Natural killer cell (primary cell): ENCODE measurements at regions not wholly inside any gene's neighbourhood (a gene's known extent, or its start where the extent isn't known, plus 50 kb on each side); places are given as distances from the start of the nearest gene placed in this dataset.

Experiments used
- ATAC-seq, 3 donors: fragments of 150-1000 bp in 2 of 3; fragments of 200-7000 bp in 1 of 3; cut with Tn5 transposase; 1 replicate in 1 of 3; 2 replicates in 2 of 3; pipeline ENCODE4 v1.10.0; 2021; ENCODE audit warnings: mild to moderate bottlenecking in 2 of 3, moderate library complexity in 2 of 3
- DNase-seq, 2 donors: peaks; one replicate each; pipeline versions ENCODE4 v3.0.0 to v3.0.0-alpha.2; 2013 to 2021; ENCODE audit warnings: mixed read lengths in 1 of 2
- H3K27ac ChIP-seq: one replicate; pipeline ENCODE4 v1.5.1; 2013; ENCODE audit warnings: mild to moderate bottlenecking, low read length
- H3K27me3 ChIP-seq: one replicate; pipeline ENCODE4 v1.6.1; 2013; ENCODE audit warnings: low read length; ENCODE audit not compliant: control insufficient read depth, insufficient read depth
- H3K36me3 ChIP-seq: one replicate; pipeline ENCODE4 v1.6.1; 2013; ENCODE audit warnings: low read length; ENCODE audit not compliant: control insufficient read depth, insufficient read depth
- H3K4me1 ChIP-seq: one replicate; pipeline ENCODE4 v1.6.1; 2013; ENCODE audit warnings: low read length; ENCODE audit not compliant: control insufficient read depth, insufficient read depth
- H3K4me3 ChIP-seq: one replicate; pipeline ENCODE4 v1.5.1; 2013; ENCODE audit warnings: low read length
- H3K9me3 ChIP-seq: one replicate; pipeline ENCODE4 v1.6.1; 2013; ENCODE audit warnings: low read length; ENCODE audit not compliant: control insufficient read depth, insufficient read depth
- H3K27ac Mint-ChIP-seq, 2 donors: one replicate each; pipeline ENCODE4 v1.8.0; 2022; ENCODE audit warnings: mild to moderate bottlenecking in 2 of 2, mixed read lengths in 2 of 2, moderate library complexity in 1 of 2
- H3K27me3 Mint-ChIP-seq, 2 donors: one replicate each; pipeline ENCODE4 v1.8.0; 2022; ENCODE audit warnings: low read depth in 2 of 2, mixed read lengths in 2 of 2
- H3K36me3 Mint-ChIP-seq: one replicate; pipeline ENCODE4 v1.8.0; 2022; ENCODE audit warnings: mixed read lengths
- H3K4me1 Mint-ChIP-seq, 2 donors: one replicate each; pipeline ENCODE4 v1.8.0; 2022; ENCODE audit warnings: mixed read lengths in 2 of 2
- H3K4me3 Mint-ChIP-seq: one replicate; pipeline ENCODE4 v1.8.0; 2022; ENCODE audit warnings: mild to moderate bottlenecking, moderate library complexity, mixed read lengths
- H3K9me3 Mint-ChIP-seq, 2 donors: one replicate each; pipeline ENCODE4 v1.8.0; 2022; ENCODE audit warnings: mixed read lengths in 2 of 2
- WGBS: methylation state at CpG from one replicate; pipeline ENCODE4 v1.1.7; 2013; ENCODE audit warnings: missing lambda C conversion rate; ENCODE audit not compliant: insufficient coverage; 5-methylcytosine and 5-hydroxymethylcytosine counted together
- intact Hi-C: fragments of 100-400 bp; cut with micrococcal nuclease; formaldehyde crosslinking; loops from one replicate; pipeline ENCODE4 v1.14.2; 2022
- TF ChIP-seq, protein P1 (sequence below): fragments of 200-600 bp; IDR thresholded peaks from one replicate; pipeline ENCODE4 v1.8.0; 2022; ENCODE audit warnings: antibody characterized with exemption

DNA sequence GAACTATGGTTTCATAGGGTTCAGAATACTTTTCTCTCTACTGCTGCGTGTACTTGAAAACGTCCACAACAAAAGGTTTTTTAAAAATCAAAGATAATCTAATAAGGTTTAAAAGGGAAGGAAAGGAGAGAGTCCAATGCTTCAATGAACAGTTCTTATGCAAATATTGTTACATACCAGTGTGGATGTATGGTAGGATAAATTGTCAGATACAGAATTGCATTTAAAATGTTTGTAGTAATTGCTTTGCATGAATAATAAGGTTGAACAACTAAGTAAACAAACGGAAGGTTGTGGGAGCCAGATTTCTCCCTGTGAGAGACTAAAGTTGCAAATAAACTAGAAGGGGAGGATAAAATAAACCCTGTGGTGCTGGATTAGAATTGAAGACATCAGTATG, 53.8 kb upstream of the RBBP8 start:
- H3K27me3 Mint-ChIP-seq, result peaks cover 0 to 4% of the 10 kb centered on the region in 2 donors
- H3K9me3 Mint-ChIP-seq, result no peaks in the 10 kb centered on the region
- WGBS, result 90% methylated on average over 3 of the region's 3 CpGs
- Histone ChIP-seq H3K9me3 (no peaks in the 10 kb centered on the region), H3K4me3 (no peak overlapping the region), H3K27me3 (no peaks in the 10 kb centered on the region), H3K27ac (no peak overlapping the region), H3K4me1 (no peaks in the 10 kb centered on the region), H3K36me3 (no peaks in the 10 kb centered on the region)
- no peaks in the 10 kb centered on the region for H3K4me1 Mint-ChIP-seq
- DNase-seq (no peak), ATAC-seq (no peak)
- H3K4me3 Mint-ChIP-seq, result no peak overlapping the region
- no peak overlapping the region for H3K27ac Mint-ChIP-seq
- H3K36me3 Mint-ChIP-seq, result no peaks in the 10 kb centered on the region
- TF ChIP-seq, protein P1, sequence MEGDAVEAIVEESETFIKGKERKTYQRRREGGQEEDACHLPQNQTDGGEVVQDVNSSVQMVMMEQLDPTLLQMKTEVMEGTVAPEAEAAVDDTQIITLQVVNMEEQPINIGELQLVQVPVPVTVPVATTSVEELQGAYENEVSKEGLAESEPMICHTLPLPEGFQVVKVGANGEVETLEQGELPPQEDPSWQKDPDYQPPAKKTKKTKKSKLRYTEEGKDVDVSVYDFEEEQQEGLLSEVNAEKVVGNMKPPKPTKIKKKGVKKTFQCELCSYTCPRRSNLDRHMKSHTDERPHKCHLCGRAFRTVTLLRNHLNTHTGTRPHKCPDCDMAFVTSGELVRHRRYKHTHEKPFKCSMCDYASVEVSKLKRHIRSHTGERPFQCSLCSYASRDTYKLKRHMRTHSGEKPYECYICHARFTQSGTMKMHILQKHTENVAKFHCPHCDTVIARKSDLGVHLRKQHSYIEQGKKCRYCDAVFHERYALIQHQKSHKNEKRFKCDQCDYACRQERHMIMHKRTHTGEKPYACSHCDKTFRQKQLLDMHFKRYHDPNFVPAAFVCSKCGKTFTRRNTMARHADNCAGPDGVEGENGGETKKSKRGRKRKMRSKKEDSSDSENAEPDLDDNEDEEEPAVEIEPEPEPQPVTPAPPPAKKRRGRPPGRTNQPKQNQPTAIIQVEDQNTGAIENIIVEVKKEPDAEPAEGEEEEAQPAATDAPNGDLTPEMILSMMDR, result no peak
- intact Hi-C loops, result no loop called here

DNA sequence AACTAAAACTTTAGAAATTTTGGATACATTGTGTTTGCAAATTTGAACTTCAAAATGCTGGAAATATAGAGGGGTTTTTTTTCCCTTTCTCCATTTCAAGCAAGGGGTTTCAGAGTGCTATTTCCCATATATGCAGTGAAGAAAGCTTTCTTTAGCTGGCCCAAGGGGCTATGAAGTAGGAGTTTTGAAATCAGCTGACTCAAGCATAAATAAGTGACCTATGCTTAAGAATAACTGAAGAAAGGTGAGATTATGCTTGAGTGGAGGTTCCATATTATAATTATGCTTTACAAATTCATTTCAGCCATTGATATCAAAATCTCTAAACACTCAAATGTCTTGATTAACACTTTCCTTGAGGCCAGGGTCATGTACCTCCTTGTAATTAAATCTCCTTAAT, 51.0 kb upstream of the RBBP8 start:
- Mint-ChIP-seq H3K36me3 (no peaks in the 10 kb centered on the region), H3K27me3 (peaks cover 7 to 19% of the 10 kb centered on the region in 2 donors), H3K27ac (no peak overlapping the region), H3K9me3 (no peaks in the 10 kb centered on the region), H3K4me3 (no peak overlapping the region), H3K4me1 (no peaks in the 10 kb centered on the region)
- no peaks in the 10 kb centered on the region for H3K36me3 ChIP-seq
- no peak for DNase-seq
- TF ChIP-seq, protein P1, result no peak
- intact Hi-C loops, result no loop called here
- H3K27ac ChIP-seq, result no peak overlapping the region
- ATAC-seq, result no peak
- no peak overlapping the region for H3K4me3 ChIP-seq
- no peaks in the 10 kb centered on the region for H3K4me1 ChIP-seq
- H3K27me3 ChIP-seq, result no peaks in the 10 kb centered on the region
- H3K9me3 ChIP-seq, result no peaks in the 10 kb centered on the region

DNA sequence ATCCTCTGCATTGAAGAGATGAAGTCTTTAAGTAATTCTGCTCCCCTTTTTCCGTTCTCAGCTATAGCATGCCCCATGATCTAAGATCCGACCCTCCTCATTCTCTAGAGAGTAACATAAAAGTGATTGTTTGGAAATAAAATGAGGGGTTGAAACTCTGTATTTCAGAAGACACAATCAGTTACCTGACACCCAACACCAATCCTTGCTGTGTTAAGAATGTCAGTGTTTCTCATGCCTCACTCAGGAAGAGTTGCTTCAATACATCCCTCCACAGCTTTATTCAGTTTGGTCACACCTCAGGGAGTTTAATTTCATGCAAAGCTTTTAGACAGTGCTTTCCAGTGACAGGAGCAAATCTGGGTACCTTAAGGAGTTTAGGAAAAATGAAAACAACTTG, 49.9 kb upstream of the RBBP8 start:
- TF ChIP-seq, protein P1, result no peak
- H3K27ac ChIP-seq, result no peak overlapping the region
- H3K9me3 Mint-ChIP-seq, result no peaks in the 10 kb centered on the region
- H3K36me3 Mint-ChIP-seq, result no peaks in the 10 kb centered on the region
- DNase-seq (no peak), ATAC-seq (no peak)
- no peaks in the 10 kb centered on the region for H3K27me3 ChIP-seq
- H3K36me3 ChIP-seq, result no peaks in the 10 kb centered on the region
- H3K4me3 ChIP-seq, result no peak overlapping the region
- no peak overlapping the region for H3K4me3 Mint-ChIP-seq
- H3K27me3 Mint-ChIP-seq, result peaks cover 7 to 22% of the 10 kb centered on the region in 2 donors
- H3K9me3 ChIP-seq, result no peaks in the 10 kb centered on the region
- WGBS, result no CpG with 5 or more reads among the region's 2 CpGs
- H3K27ac Mint-ChIP-seq, result no peak overlapping the region
- no peaks in the 10 kb centered on the region for H3K4me1 Mint-ChIP-seq
- intact Hi-C loops, result no loop called here
- no peaks in the 10 kb centered on the region for H3K4me1 ChIP-seq
